Midbrain (tissue), 1 donor: ENCODE measurements at regions not wholly inside any gene's neighbourhood (a gene's known extent, or its start where the extent isn't known, plus 50 kb on each side); places are given as distances from the start of the nearest gene placed in this dataset.

ENCODE experiments used
- DNase-seq: peaks from one replicate; lab custom pipeline; 2025; lab: John Stamatoyannopoulos, UW

- no peak for DNase-seq
Measured at GRCh38 chr4:54359919-54360650, 131.0 kb downstream of the PDGFRA start.

GRCh38 chr4:54363037-54363436, 133.9 kb downstream of the PDGFRA start:
- DNase-seq: no peak

- DNase-seq: no peak
Measured at GRCh38 chr4:54365691-54366090, 136.6 kb downstream of the PDGFRA start.

GRCh38 chr4:54367059-54367458, 138.0 kb downstream of the PDGFRA start:
- DNase-seq: no peak

GRCh38 chr4:54368281-54369265, 139.5 kb downstream of the PDGFRA start:
- no peak for DNase-seq

GRCh38 chr4:54371173-54371572, 142.1 kb downstream of the PDGFRA start:
- DNase-seq: no peak

GRCh38 chr4:54372951-54373350, 143.9 kb downstream of the PDGFRA start:
- DNase-seq: no peak

- DNase-seq: no peak
Measured at GRCh38 chr4:54373718-54374210, 144.7 kb downstream of the PDGFRA start.

GRCh38 chr4:54378461-54378860, 149.4 kb downstream of the PDGFRA start:
- no peak for DNase-seq

- no peak for DNase-seq
Measured at GRCh38 chr4:54384152-54384551, 155.1 kb downstream of the PDGFRA start.

- peak; percentile 14 for DNase-seq
Measured at GRCh38 chr4:54384563-54384962, 155.5 kb downstream of the PDGFRA start.

GRCh38 chr4:54386042-54386669, 157.1 kb downstream of the PDGFRA start:
- DNase-seq: no peak

GRCh38 chr4:54386693-54387092, 157.6 kb downstream of the PDGFRA start:
- no peak for DNase-seq

- no peak for DNase-seq
Measured at GRCh38 chr4:54390670-54391069, 161.6 kb downstream of the PDGFRA start.

- no peak for DNase-seq
Measured at GRCh38 chr4:54391104-54391503, 162.0 kb downstream of the PDGFRA start.

- no peak for DNase-seq
Measured at GRCh38 chr4:54392479-54392878, 163.4 kb downstream of the PDGFRA start.

- no peak for DNase-seq
Measured at GRCh38 chr4:54393243-54393642, 164.2 kb downstream of the PDGFRA start.

- DNase-seq: no peak
Measured at GRCh38 chr4:54395013-54395527, 166.0 kb downstream of the PDGFRA start.

GRCh38 chr4:54400188-54400587, 171.1 kb downstream of the PDGFRA start:
- no peak for DNase-seq

GRCh38 chr4:54400802-54401201, 171.7 kb downstream of the PDGFRA start:
- peak; percentile 26 for DNase-seq

- no peak for DNase-seq
Measured at GRCh38 chr4:54402880-54403480, 173.9 kb downstream of the PDGFRA start.
